ENCODE measurements at regions not wholly inside any gene's neighbourhood (a gene's known extent, or its start where the extent isn't known, plus 50 kb on each side); places are given as distances from the start of the nearest gene placed in this dataset.

DNA sequence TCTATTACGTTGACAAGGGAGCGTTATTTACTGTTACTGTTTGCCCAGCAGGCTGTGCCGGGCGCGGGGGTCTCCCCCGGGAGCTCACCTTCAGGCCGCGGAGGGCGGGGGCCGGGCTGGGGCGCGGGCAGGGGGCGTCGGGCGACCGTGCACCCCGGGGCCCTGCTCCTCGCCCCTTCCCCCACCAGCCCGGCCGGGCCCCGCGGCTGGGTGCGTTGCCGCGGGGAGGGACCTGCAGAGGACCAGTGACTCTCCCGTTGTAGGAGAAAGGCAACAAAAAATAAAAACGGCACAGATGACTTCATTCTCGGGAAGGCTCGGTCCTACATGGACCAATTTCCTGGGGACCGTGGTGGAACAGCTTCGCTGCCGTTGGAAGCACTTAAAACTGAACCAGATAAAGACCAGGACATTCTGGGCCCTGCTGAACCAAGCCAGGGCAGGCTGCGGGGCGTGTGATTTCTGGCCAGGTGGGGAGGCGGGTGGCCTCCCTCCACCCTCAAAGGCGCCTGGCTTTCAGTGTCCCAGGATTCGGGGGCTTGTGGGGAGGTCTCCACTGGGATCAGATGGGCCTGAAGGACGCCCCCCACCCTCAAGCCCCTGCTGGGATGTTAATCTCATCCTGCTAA is 57.4 kb downstream of the IGLL1 start:
- ATAC-seq (peak; percentile 23; the same call in 1 of the 2 replicates), DNase-seq (ENCODE audit: low read depth, low spot score) (no peak)
- POLR2A ChIA-PET: interaction anchor here (0.6 kb wide), 1 partner anchor 292 kb away, joined by 3 read pairs; no protein-coding TSS in a partner anchor
- Histone ChIP-seq H3K36me3 (ENCODE audit: control insufficient read depth, insufficient read depth, low read length) (no peaks in the 10 kb centered on the region), H3K4me3 (ENCODE audit: low read depth in 2 of 2, low read length in 2 of 2) (peak overlapping the region; percentile 40 to 53), H3K4me1 (ENCODE audit: control insufficient read depth, insufficient read depth, low read length) (peaks cover 22% of the 10 kb centered on the region), H3K27me3 (ENCODE audit: control insufficient read depth, insufficient read depth, low read length) (no peaks in the 10 kb centered on the region), H3K27ac (ENCODE audit: low read length) (peak overlapping the region; percentile 88), H3K9me3 (ENCODE audit: control insufficient read depth, insufficient read depth, low read depth, low read length) (no peaks in the 10 kb centered on the region)
- in situ Hi-C loops (cut with HindIII; ENCODE audit: low pct_unique_long_range_greater_than_20kb, low sequenced_read_pairs): no loop called here
- CTCF ChIA-PET: no interaction called here
- no TSS peak for BruUV-seq (replicated peaks)
- intact Hi-C loops (cut with micrococcal nuclease; ENCODE audit: unreplicated experiment): no loop called here
- TF ChIP-seq POLR2AphosphoS5 (IDR thresholded peaks at IDR 0.05; ENCODE audit: low read depth, low read length) (no peak), CTCF (IDR thresholded peaks at IDR 0.05) (no peak), SIN3A (IDR thresholded peaks at IDR 0.05; ENCODE audit: borderline replicate concordance, insufficient read depth, low read depth, low read length) (no peak), REST (IDR thresholded peaks at IDR 0.05; ENCODE audit: insufficient read depth in 1 of 2, low read depth in 2 of 2, low read length in 1 of 2) (no peak), TCF7L2 (IDR thresholded peaks at IDR 0.05; ENCODE audit: low read depth, low read length) (no peak)

GRCh38 chr22:23521441-23522113 is 58.5 kb downstream of the IGLL1 start:
- Histone ChIP-seq H3K4me1 (ENCODE audit: control insufficient read depth, insufficient read depth, low read length) (peaks cover 22% of the 10 kb centered on the region), H3K4me3 (ENCODE audit: low read depth in 2 of 2, low read length in 2 of 2) (peak overlapping the region; percentile 40 to 53), H3K27ac (ENCODE audit: low read length) (peak overlapping the region; percentile 93), H3K36me3 (ENCODE audit: control insufficient read depth, insufficient read depth, low read length) (no peaks in the 10 kb centered on the region), H3K9me3 (ENCODE audit: control insufficient read depth, insufficient read depth, low read depth, low read length) (no peaks in the 10 kb centered on the region), H3K27me3 (ENCODE audit: control insufficient read depth, insufficient read depth, low read length) (no peaks in the 10 kb centered on the region)
- ChIA-PET POLR2A (no interaction called here), CTCF (no interaction called here)
- intact Hi-C loops (cut with micrococcal nuclease; ENCODE audit: unreplicated experiment): no loop called here
- in situ Hi-C loops (cut with HindIII; ENCODE audit: low pct_unique_long_range_greater_than_20kb, low sequenced_read_pairs): no loop called here
- no peak; the same call in 1 of the 2 replicates for TF ChIP-seq CTCF (IDR thresholded peaks at IDR 0.05)
- TF ChIP-seq SIN3A (IDR thresholded peaks at IDR 0.05; ENCODE audit: borderline replicate concordance, insufficient read depth, low read depth, low read length): no peak
- peak; percentile 72 for TF ChIP-seq TCF7L2 (IDR thresholded peaks at IDR 0.05; ENCODE audit: low read depth, low read length)
- ATAC-seq: peak; percentile 92
- BruUV-seq (replicated peaks): no TSS peak
- DNase-seq (ENCODE audit: low read depth, low spot score): no peak
